Sigmoid colon (tissue), 6 donors: ENCODE measurements at regions not wholly inside any gene's neighbourhood (a gene's known extent, or its start where the extent isn't known, plus 50 kb on each side); places are given as distances from the start of the nearest gene placed in this dataset.

ENCODE experiments used
- DNase-seq: peaks from one replicate; pipeline ENCODE4 v3.0.0-alpha.2; 2019
- H3K27ac ChIP-seq, 4 donors: fragments of 200-600 bp; sonication (generic); one replicate each; pipeline ENCODE4 v1.5.1; 2016 to 2019; ENCODE audit warnings: mild to moderate bottlenecking in 1 of 4
- H3K27me3 ChIP-seq, 3 donors: fragments of 200-600 bp; sonication (generic); one replicate each; pipeline ENCODE4 v1.5.1; 2019; ENCODE audit warnings: mild to moderate bottlenecking in 1 of 3
- H3K36me3 ChIP-seq, 4 donors: fragments of 200-600 bp; sonication (generic); one replicate each; pipeline ENCODE4 v1.5.1; 2016 to 2019
- H3K4me1 ChIP-seq, 4 donors: fragments of 200-600 bp; sonication (generic); one replicate each; pipeline ENCODE4 v1.5.1; 2017 to 2019
- H3K4me3 ChIP-seq, 4 donors: fragments of 200-600 bp; sonication (generic); one replicate each; pipeline ENCODE4 v1.5.1; 2017 to 2019; ENCODE audit warnings: mild to moderate bottlenecking in 2 of 4, moderate library complexity in 1 of 4
- H3K9me3 ChIP-seq, 4 donors: fragments of 200-600 bp in 3 of 4; sonication (generic) in 3 of 4; one replicate each; pipeline versions ENCODE4 v1.5.1 to v1.6.1; 2013 to 2019
- EP300 ChIP-seq, 4 donors: sonication (generic); formaldehyde crosslinking; IDR thresholded peaks; one replicate each; pipeline ENCODE4 v1.6.1; 2017; ENCODE audit warnings: antibody characterized with exemption in 4 of 4
- POLR2A ChIP-seq, 2 donors: fragments of 450-650 bp; IDR thresholded peaks; one replicate each; pipeline ENCODE4 v1.6.1; 2016; ENCODE audit warnings: antibody characterized with exemption in 2 of 2, mild to moderate bottlenecking in 2 of 2, moderate library complexity in 2 of 2
- POLR2AphosphoS5 ChIP-seq, 4 donors: sonication (generic); formaldehyde crosslinking; IDR thresholded peaks; one replicate each; pipeline ENCODE4 v1.6.1; 2017; ENCODE audit warnings: antibody characterized with exemption in 4 of 4
- WGBS, 2 donors: extraction: QIAGEN DNeasy Blood & Tissue Kit; methylation state at CpG; one replicate each; pipeline ENCODE4 v1.1.7; 2013; 5-methylcytosine and 5-hydroxymethylcytosine counted together
- intact Hi-C: fragments of 100-400 bp; cut with DNase I; formaldehyde crosslinking; loops from one replicate; pipeline ENCODE4 v1.15.1; 2023
- TF ChIP-seq, protein P1 (sequence below), 4 experiments: fragments of 450-650 bp in 3 of 4; fragments of 200-600 bp in 1 of 4; IDR thresholded peaks; one replicate each; pipeline ENCODE4 v1.5.1; 2016 to 2019; ENCODE audit warnings: antibody characterized with exemption in 4 of 4, mild to moderate bottlenecking in 3 of 4, moderate library complexity in 2 of 4
- donor health status: healthy with polysubstance abuse.
- donor health status: healthy.

GRCh38 chr1:4532656-4533055 lies 121.8 kb upstream of the AJAP1 start:
- no peaks in the 10 kb centered on the region for H3K4me1 ChIP-seq
- H3K27me3 ChIP-seq: peaks cover 0 to 32% (median 5%) of the 10 kb centered on the region in 3 donors
- DNase-seq: no peak
- TF ChIP-seq POLR2A (IDR thresholded peaks at IDR 0.05) (no peak), POLR2AphosphoS5 (IDR thresholded peaks at IDR 0.05) (no peak), EP300 (IDR thresholded peaks at IDR 0.05) (no peak)
- TF ChIP-seq, protein P1, sequence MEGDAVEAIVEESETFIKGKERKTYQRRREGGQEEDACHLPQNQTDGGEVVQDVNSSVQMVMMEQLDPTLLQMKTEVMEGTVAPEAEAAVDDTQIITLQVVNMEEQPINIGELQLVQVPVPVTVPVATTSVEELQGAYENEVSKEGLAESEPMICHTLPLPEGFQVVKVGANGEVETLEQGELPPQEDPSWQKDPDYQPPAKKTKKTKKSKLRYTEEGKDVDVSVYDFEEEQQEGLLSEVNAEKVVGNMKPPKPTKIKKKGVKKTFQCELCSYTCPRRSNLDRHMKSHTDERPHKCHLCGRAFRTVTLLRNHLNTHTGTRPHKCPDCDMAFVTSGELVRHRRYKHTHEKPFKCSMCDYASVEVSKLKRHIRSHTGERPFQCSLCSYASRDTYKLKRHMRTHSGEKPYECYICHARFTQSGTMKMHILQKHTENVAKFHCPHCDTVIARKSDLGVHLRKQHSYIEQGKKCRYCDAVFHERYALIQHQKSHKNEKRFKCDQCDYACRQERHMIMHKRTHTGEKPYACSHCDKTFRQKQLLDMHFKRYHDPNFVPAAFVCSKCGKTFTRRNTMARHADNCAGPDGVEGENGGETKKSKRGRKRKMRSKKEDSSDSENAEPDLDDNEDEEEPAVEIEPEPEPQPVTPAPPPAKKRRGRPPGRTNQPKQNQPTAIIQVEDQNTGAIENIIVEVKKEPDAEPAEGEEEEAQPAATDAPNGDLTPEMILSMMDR (IDR thresholded peaks at IDR 0.05): no peak
- WGBS, 2 donors: 91 to 93% methylated on average over 4 of the region's 4 CpGs
- H3K36me3 ChIP-seq: no peaks in the 10 kb centered on the region
- no peak overlapping the region for H3K4me3 ChIP-seq
- H3K9me3 ChIP-seq: no peaks in the 10 kb centered on the region
- no peak overlapping the region for H3K27ac ChIP-seq
- intact Hi-C loops: no loop called here

GRCh38 chr1:4546911-4547310 lies 107.5 kb upstream of the AJAP1 start:
- H3K27ac ChIP-seq: no peak overlapping the region
- DNase-seq: no peak
- no peak overlapping the region for H3K4me3 ChIP-seq
- H3K36me3 ChIP-seq: no peaks in the 10 kb centered on the region
- no peaks in the 10 kb centered on the region for H3K9me3 ChIP-seq
- no peaks in the 10 kb centered on the region for H3K27me3 ChIP-seq
- WGBS, 2 donors: 85 to 91% methylated on average over 4 of the region's 4 CpGs
- TF ChIP-seq, protein P1 (IDR thresholded peaks at IDR 0.05): no peak
- no peak for TF ChIP-seq POLR2AphosphoS5 (IDR thresholded peaks at IDR 0.05)
- no peak for TF ChIP-seq EP300 (IDR thresholded peaks at IDR 0.05)
- no peak for TF ChIP-seq POLR2A (IDR thresholded peaks at IDR 0.05)
- H3K4me1 ChIP-seq: no peaks in the 10 kb centered on the region
- intact Hi-C loops: no loop called here

DNA sequence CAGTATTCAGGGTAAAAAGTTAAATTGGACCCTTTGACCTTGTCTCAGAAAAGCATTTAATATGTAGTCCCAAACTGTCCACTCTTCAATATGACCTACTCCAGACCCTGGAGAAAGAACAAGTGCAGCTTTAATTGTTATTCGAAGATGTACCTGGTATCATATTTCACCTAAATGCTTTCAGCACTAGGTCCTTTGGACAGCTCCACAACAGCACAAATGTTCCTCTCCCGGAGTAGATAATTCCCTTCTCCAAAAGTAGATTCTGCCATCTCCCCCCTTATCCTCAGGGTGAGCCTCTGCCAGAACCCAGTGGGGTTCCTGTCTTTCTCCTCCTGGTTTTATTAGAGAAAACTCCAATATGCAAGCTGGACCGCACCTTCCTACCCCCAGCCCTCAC lies 104.5 kb upstream of the AJAP1 start:
- Histone ChIP-seq H3K4me1 (no peaks in the 10 kb centered on the region), H3K27me3 (no peaks in the 10 kb centered on the region), H3K27ac (no peak overlapping the region), H3K9me3 (no peaks in the 10 kb centered on the region), H3K4me3 (no peak overlapping the region), H3K36me3 (no peaks in the 10 kb centered on the region)
- 47 to 48% methylated on average over 3 of the region's 3 CpGs for WGBS, 2 donors
- DNase-seq: no peak
- no peak for TF ChIP-seq POLR2A (IDR thresholded peaks at IDR 0.05)
- no peak for TF ChIP-seq EP300 (IDR thresholded peaks at IDR 0.05)
- TF ChIP-seq POLR2AphosphoS5 (IDR thresholded peaks at IDR 0.05): no peak
- TF ChIP-seq, protein P1 (IDR thresholded peaks at IDR 0.05): no peak
- intact Hi-C loops: no loop called here

GRCh38 chr1:4550941-4551340 lies 103.5 kb upstream of the AJAP1 start:
- Histone ChIP-seq H3K4me1 (no peaks in the 10 kb centered on the region), H3K27me3 (no peaks in the 10 kb centered on the region), H3K36me3 (no peaks in the 10 kb centered on the region), H3K27ac (no peak overlapping the region), H3K9me3 (no peaks in the 10 kb centered on the region), H3K4me3 (no peak overlapping the region)
- no peak for TF ChIP-seq POLR2AphosphoS5 (IDR thresholded peaks at IDR 0.05)
- no peak for TF ChIP-seq POLR2A (IDR thresholded peaks at IDR 0.05)
- no peak for TF ChIP-seq EP300 (IDR thresholded peaks at IDR 0.05)
- TF ChIP-seq, protein P1 (IDR thresholded peaks at IDR 0.05): no peak
- intact Hi-C loops: no loop called here
- 19 to 23% methylated on average over 2 of the region's 2 CpGs for WGBS, 2 donors
- no peak for DNase-seq

DNA sequence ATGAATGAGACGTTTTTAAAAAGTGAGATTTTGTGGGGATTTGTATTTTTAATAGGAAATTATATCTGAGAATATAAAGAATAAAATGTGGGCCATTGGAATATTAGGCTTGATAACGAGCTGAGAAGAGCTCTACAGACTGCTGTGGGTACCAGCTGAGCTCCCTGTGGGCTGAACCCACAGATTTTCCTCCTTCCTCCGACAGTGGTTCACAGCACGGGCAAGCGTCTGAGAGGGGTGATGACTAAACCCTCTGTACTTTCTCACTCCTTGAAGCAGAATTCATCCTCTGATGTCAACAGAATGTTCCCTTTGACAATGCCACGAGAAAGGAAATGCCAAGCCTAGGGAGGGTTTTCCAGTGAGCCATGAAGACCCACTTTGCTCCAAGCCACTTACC lies 102.7 kb upstream of the AJAP1 start:
- Histone ChIP-seq H3K4me1 (no peaks in the 10 kb centered on the region), H3K27ac (no peak overlapping the region), H3K36me3 (no peaks in the 10 kb centered on the region), H3K4me3 (no peak overlapping the region), H3K9me3 (no peaks in the 10 kb centered on the region), H3K27me3 (no peaks in the 10 kb centered on the region)
- DNase-seq: no peak
- 63 to 67% methylated on average over 6 of the region's 6 CpGs for WGBS, 2 donors
- TF ChIP-seq POLR2A (IDR thresholded peaks at IDR 0.05): no peak
- no peak for TF ChIP-seq EP300 (IDR thresholded peaks at IDR 0.05)
- TF ChIP-seq, protein P1 (IDR thresholded peaks at IDR 0.05): no peak
- TF ChIP-seq POLR2AphosphoS5 (IDR thresholded peaks at IDR 0.05): no peak
- intact Hi-C loops: no loop called here
